ENCODE measurements at regions not wholly inside any gene's neighbourhood (a gene's known extent, or its start where the extent isn't known, plus 50 kb on each side); places are given as distances from the start of the nearest gene placed in this dataset.

DNA sequence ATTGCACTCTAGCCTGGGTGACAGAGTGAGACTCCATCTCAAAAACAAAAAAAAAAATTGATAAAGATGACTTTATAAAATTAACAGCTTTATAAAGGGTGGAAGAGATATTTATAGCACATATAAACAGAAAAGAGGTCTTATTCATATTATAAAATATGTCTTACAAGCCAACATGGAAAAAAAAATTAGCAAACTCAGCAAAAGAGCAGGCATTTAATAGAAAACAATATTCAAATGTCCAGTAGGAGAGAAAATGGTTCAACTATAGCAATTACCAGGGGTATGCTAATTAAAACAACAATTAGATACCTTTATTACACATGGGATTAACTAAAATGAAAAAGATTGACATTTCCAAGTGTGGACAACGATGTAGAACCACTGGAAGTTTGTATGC lies 929.1 kb downstream of the REEP3 start:
- DNase-seq = no peak

- DNase-seq = no peak
Observed at GRCh38 chr10:64454962-64455361, 933.8 kb downstream of the REEP3 start.

DNA sequence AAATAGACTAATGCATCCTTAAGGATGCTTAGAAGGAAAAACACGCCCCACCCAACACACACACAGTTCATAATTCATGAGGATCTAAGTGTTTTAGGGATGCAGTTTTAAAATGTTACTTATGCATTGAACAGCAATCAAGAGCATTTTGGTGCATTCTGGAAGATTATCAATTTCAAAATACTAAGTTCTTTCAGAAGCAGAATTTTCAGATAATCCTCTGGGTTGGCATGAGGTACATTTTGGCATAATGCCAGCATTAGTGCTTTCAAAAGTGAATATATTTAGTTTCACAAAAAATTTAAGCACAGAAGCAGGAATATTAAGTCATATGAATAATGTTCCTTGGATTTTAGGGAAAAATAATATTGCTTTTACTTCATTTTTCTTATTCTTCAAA lies 937.1 kb downstream of the REEP3 start:
- DNase-seq = no peak

DNA sequence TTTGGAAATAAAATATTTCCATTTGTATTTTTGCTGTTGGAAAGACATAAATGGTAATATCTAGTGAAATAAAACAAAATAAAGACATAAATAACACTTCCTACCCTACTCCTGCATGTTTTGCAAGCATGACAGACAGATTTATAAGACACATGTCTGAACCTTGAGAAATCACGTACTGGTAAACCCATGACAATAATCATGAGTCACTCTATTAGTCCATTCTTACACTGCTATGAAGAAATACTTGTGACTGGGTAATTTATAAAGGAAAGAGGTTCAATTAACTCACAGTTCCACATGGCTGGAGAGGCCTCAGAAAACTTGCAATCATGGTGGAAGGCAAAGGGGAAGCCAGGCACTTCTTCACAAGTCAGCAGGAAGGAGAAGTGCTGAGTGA lies 942.2 kb downstream of the REEP3 start:
- DNase-seq = peak in 1 of 2 donors; percentile 0

GRCh38 chr10:64465653-64466052 lies 944.5 kb downstream of the REEP3 start:
- DNase-seq = no peak

DNA sequence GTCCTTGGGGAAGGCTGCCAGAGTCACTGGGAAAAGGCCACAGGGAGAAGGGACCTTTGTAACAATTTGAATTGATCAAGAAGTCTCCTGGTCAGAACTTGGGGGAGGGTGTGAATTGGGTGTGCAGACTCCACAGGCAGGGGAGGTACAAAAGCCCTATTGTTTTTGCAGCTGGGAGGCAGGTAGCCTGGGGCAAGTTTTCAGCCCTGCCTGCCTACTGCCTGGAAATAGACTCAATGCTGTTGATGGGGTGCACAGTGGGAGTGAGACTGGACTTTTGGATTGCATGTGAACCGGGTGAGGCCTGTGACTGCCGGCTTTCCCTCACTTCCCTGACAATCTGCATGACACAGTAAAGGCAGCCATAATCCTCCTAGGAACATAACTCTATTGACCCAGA lies 947.0 kb downstream of the REEP3 start:
- no peak for DNase-seq

GRCh38 chr10:64476506-64476905 lies 955.3 kb downstream of the REEP3 start:
- no peak for DNase-seq

- DNase-seq = no peak
Observed at GRCh38 chr10:64477791-64478190, 956.6 kb downstream of the REEP3 start.

DNA sequence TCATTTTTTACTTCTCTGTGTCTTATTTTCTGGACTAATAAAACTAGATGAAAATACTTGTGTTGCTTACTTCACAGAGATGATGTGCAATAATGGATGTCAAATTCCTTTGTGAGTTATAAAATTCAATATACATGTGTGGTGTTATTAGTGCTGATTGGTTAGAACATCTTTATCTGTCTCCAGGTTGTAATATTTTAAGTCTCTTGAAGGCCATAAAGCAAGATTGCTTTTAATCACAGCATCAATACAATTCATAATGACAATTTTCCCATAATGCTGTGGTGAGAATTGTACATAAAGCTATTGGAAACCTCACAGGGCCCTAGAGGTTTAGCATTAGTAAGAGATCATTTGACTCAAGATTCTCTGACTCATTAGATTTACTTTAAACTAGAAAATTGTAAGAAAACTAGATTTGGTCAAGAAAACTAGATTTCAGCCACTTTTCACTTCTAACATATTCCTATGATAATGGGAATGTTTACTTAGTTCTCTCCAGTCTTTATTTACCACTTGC lies 963.7 kb downstream of the REEP3 start:
- DNase-seq = no peak

GRCh38 chr10:64486149-64486548 lies 964.9 kb downstream of the REEP3 start:
- no peak for DNase-seq

DNA sequence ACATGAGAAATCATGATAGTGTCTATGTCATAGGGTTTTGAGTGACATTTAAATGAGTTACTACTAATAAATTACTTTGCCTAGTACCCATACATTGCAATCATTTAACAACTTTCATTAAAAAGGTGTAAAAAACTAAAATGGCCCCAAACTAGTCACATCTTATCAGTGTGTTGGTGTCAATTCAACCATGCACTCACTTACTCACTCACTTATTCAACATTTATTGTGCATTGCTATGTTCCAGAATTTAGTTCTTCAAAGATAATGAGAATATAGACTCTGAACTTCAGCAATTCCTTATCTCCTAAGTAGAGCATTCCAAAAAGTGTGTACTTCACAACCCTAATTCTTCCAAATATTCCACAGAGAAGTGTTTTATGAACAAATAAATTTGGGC lies 965.7 kb downstream of the REEP3 start:
- DNase-seq = no peak

DNA sequence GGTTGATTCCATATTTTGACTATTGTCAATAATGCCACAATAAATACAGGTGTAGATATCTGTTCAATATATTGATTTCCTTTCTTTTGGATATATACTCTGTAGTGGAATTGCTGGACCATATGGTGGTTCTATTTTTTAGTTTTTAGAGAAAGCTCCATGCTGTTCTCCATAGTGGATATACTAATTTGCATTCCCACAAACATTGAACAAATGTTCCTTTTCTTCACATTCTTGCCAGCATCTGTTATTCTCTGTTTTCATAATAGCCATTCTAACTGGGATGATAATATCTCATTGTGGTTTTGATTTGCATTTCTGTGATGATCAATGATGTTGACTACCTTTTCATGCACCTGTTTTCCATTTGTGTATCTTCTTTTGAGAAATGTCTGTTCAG lies 973.7 kb downstream of the REEP3 start:
- DNase-seq = no peak

GRCh38 chr10:64497306-64497705 lies 976.1 kb downstream of the REEP3 start:
- no peak for DNase-seq

- no peak for DNase-seq
Observed at GRCh38 chr10:64501807-64502206, 980.6 kb downstream of the REEP3 start.

GRCh38 chr10:64502936-64503335 lies 981.7 kb downstream of the REEP3 start:
- no peak for DNase-seq

GRCh38 chr10:64503429-64503828 lies 982.2 kb downstream of the REEP3 start:
- peak in 1 of 2 donors; percentile 0 for DNase-seq

DNA sequence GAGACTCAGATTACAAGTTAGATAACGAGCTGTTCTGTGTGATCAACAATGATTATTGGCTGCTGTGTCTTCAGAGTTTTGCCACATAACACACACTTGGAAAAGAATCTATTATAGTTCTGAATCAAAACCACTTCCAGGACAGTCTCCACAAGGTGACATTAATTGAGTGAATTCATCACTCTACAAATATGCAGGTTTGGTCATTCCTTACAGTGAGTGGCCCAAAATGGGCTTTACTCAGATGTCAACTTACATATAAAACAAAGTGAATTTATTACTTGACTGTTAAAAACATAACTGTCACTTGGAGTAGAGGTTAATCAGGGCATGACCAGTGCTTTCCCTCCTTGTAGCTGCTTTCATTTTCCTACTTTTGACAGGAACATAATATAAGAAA lies 984.3 kb downstream of the REEP3 start:
- DNase-seq = no peak

- DNase-seq = no peak
Observed at GRCh38 chr10:64506963-64507362, 985.8 kb downstream of the REEP3 start.

DNA sequence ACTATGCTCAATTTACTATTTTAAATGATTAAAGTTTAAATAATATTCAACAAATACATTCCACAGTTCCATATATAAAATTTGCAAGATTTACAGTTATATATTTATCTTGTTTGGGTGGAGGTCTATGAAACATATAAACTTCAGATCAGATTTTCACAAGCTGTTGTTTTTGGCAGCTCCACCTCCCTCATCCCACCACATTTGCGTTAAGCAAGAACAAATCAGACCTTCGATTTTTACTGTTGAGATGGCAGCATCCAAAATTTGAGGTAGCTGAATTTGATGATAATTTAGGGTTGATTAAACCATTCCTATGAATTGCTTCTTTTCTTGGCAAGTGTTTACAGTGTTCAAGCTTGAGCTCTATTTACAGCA lies 986.4 kb downstream of the REEP3 start:
- no peak for DNase-seq

DNA sequence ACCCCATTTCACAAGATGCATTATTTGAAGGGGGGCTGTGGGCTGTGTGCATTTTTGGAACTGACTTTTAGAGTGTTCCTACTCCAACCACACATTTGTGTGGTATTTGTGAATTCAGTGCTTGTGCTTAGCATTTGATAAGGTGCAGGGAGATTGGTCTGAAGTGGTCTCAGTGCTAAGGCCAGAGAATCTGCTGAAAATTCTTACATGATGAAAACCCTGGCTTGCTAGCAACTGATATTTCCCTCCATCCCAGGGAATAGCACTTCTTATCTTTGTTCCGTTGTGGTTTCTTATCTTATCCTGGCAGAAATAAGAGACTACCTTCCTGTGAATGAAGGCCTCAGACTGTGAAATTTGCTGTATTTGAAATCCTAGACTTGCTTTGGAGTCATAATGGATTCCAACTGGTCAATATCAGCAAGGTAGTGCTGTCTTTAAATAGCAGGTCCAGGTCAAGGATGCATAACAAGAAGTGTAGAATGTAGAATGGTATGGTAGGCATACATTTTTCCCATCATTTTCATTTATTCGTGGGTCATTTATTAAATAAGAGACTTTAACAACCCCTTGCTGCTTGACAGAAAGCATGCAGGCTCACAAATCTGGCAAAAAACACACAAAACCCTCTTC lies 986.9 kb downstream of the REEP3 start:
- DNase-seq = no peak

GRCh38 chr10:64515970-64516699 lies 994.9 kb downstream of the REEP3 start:
- no peak for DNase-seq

DNA sequence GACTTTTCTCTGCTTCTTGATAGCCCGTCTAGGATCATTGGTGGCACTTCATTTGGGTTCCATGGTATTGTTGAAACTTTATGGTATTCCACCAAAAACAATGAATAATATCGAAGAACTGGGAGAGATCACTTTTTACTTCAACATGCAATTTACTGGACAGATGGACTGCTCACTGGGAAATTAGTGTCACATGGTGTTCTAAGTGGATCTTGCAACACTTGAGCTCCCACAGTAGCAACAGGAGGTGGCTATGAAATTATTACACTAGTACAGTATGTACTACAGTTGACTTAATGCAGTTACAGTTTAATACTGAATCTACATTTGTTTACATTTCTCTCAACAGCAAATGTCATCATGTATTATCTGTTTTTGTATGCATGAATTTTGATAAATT lies 997.3 kb downstream of the REEP3 start:
- DNase-seq = no peak

GRCh38 chr10:64519427-64519826 lies 998.2 kb downstream of the REEP3 start:
- DNase-seq = no peak

- no peak for DNase-seq
Observed at GRCh38 chr10:64519831-64520230, 998.6 kb downstream of the REEP3 start.
